ENCODE measurements at regions not wholly inside any gene's neighbourhood (a gene's known extent, or its start where the extent isn't known, plus 50 kb on each side); places are given as distances from the start of the nearest gene placed in this dataset.
"Not testable (repeated sequence)": the region's sequence is repeated elsewhere in the genome, so short reads cannot be mapped to it uniquely, and the experiment has no call there.

- no peak overlapping the region for H3K4me3 ChIP-seq (ENCODE audit: control insufficient read depth, low read depth, low read length)
- DNase-seq (ENCODE audit: low read depth): no peak
- no peak for TF ChIP-seq CTCF (conservative IDR thresholded peaks at IDR 0.05; ENCODE audit: control insufficient read depth, insufficient read depth, low read depth, low read length)
Observed at GRCh38 chr3:10641760-10642159, 136.4 kb upstream of the ATP2B2 start.

GRCh38 chr3:10644189-10644588 lies 138.8 kb upstream of the ATP2B2 start:
- H3K4me3 ChIP-seq (ENCODE audit: control insufficient read depth, low read depth, low read length): no peak overlapping the region
- DNase-seq (ENCODE audit: low read depth): no peak
- TF ChIP-seq CTCF (conservative IDR thresholded peaks at IDR 0.05; ENCODE audit: control insufficient read depth, insufficient read depth, low read depth, low read length): no peak

GRCh38 chr3:10645800-10646199 lies 140.4 kb upstream of the ATP2B2 start:
- TF ChIP-seq CTCF (conservative IDR thresholded peaks at IDR 0.05; ENCODE audit: control insufficient read depth, insufficient read depth, low read depth, low read length): no peak
- H3K4me3 ChIP-seq (ENCODE audit: control insufficient read depth, low read depth, low read length): no peak overlapping the region
- no peak for DNase-seq (ENCODE audit: low read depth)

GRCh38 chr3:10646531-10647335 lies 141.3 kb upstream of the ATP2B2 start:
- no peak overlapping the region for H3K4me3 ChIP-seq (ENCODE audit: control insufficient read depth, low read depth, low read length)
- no peak for TF ChIP-seq CTCF (conservative IDR thresholded peaks at IDR 0.05; ENCODE audit: control insufficient read depth, insufficient read depth, low read depth, low read length)
- DNase-seq (ENCODE audit: low read depth): no peak

- H3K4me3 ChIP-seq (ENCODE audit: control insufficient read depth, low read depth, low read length): no peak overlapping the region
- no peak for DNase-seq (ENCODE audit: low read depth)
- no peak for TF ChIP-seq CTCF (conservative IDR thresholded peaks at IDR 0.05; ENCODE audit: control insufficient read depth, insufficient read depth, low read depth, low read length)
Observed at GRCh38 chr3:10647376-10647775, 142.0 kb upstream of the ATP2B2 start.

GRCh38 chr3:10648181-10648580 lies 142.8 kb upstream of the ATP2B2 start:
- TF ChIP-seq CTCF (conservative IDR thresholded peaks at IDR 0.05; ENCODE audit: control insufficient read depth, insufficient read depth, low read depth, low read length): no peak
- no peak for DNase-seq (ENCODE audit: low read depth)
- H3K4me3 ChIP-seq (ENCODE audit: control insufficient read depth, low read depth, low read length): no peak overlapping the region

GRCh38 chr3:10649463-10649862 lies 144.1 kb upstream of the ATP2B2 start:
- H3K4me3 ChIP-seq (ENCODE audit: control insufficient read depth, low read depth, low read length); DNase-seq (ENCODE audit: low read depth): not testable (repeated sequence)
